HG03108 (cell line): ENCODE measurements at regions not wholly inside any gene's neighbourhood (a gene's known extent, or its start where the extent isn't known, plus 50 kb on each side); places are given as distances from the start of the nearest gene placed in this dataset.

Experiments used
- ATAC-seq: cut with Tn5 transposase; IDR thresholded peaks from one replicate; pipeline ENCODE4 v1.9.1; 2021; ENCODE audit warnings: moderate library complexity; ENCODE audit not compliant: unreplicated experiment

- no peak for ATAC-seq
Observed at GRCh38 chr7:130896051-130896881, 162.3 kb upstream of the KLF14 start.

- ATAC-seq: no peak
Observed at GRCh38 chr7:130896898-130897514, 163.0 kb upstream of the KLF14 start.

DNA sequence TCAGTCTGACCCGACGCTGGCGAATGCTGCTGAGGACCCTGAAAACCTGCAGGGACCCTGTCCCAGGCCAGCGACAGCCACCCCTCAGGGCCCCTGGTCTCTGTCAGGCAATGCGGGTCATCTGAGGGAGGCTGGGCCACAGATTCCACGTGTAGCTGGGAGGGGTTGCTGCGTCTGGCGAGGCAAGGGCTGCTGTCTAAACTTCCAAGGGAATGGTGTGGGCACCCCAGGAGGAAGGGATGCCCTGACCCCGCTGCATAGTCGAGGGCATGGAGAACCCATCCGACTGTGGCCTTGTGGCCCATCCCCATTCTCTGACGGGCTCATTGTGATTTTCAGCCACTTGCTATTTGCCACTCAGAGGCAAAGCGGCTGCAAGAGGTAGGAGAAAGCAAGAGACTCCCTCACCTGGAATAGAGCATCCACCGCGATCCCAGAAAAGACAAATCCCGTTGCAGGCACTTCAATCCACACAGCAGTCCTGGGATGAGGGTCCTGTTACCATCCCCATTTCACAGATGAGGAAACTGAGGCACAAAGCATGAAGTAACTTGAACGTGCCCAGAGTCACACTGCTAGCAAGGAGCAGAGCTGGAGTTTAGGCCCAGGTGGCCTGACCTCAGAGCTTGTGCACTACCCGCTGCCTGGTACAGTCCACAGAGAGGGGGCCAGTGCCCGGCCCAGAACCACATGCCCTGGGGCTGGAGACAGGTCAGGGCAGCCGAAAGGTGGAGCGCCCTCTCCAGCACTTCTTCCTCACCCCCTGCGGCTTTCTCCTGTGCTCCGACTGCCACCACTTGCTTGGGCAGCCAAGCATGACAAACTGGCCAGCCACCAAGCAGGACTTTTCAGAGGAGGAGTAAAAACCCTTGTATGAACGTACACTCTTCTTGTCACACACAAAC, 163.8 kb upstream of the KLF14 start:
- ATAC-seq: no peak

GRCh38 chr7:130899071-130899560, 165.1 kb upstream of the KLF14 start:
- no peak for ATAC-seq

- no peak for ATAC-seq
Observed at GRCh38 chr7:130899638-130900401, 165.8 kb upstream of the KLF14 start.

GRCh38 chr7:130900471-130901076, 166.6 kb upstream of the KLF14 start:
- ATAC-seq: no peak

- no peak for ATAC-seq
Observed at GRCh38 chr7:130901209-130901783, 167.3 kb upstream of the KLF14 start.

DNA sequence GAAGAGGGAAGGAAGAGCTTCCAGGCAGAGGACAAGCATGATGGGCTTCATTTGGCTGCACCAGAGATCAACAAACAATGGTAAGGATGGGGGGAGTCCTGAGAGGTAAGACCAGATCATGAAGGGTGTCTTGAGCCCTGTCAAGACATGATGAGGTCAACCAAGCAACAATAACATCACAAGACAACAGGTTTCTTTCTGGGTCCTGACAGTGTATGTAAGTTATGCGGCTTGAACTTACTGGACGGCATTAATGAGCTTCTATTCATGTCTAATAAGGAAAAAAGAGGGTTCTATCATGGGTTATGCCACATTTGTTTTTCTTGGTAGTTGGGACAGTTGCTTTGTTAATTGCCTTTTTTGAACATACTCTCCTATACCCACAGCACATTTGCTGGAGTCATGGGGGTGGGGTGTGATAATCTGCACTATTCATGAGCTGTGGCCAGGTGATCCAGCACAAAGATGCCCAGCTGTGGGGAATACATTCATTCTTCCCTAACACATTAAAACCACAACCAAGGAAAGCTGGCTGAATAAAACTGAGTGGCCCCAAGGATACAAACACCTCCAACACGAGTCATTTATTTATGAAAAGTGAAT, 168.8 kb upstream of the KLF14 start:
- no peak for ATAC-seq

DNA sequence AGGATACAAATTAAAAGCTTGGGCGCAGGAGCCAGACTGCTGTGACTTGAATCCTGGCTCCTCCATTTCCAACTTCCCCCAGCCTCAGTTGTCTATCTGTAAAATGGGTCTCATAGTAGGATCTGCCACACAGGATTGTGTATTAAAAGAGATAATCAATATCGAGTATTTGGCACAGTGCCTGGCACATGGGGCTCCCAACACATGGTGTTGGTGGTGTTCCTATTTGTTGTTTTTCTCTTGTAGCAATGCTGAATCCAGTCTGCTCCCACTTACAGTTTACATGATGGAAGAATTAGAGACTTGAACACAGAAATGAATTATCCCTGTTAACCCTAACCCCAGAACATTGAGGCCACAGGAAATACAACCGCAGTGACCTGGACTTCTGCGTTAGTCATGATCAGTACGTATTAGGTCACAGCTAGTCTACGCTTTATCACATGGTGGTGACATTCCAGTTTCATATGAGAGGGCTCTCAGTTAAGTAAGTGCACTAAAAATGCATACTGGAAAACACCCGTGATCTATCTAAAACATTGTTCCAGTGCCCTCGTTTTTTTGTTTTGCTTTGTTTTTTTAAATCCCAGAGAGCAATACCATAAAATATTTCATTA, 169.5 kb upstream of the KLF14 start:
- ATAC-seq: no peak

DNA sequence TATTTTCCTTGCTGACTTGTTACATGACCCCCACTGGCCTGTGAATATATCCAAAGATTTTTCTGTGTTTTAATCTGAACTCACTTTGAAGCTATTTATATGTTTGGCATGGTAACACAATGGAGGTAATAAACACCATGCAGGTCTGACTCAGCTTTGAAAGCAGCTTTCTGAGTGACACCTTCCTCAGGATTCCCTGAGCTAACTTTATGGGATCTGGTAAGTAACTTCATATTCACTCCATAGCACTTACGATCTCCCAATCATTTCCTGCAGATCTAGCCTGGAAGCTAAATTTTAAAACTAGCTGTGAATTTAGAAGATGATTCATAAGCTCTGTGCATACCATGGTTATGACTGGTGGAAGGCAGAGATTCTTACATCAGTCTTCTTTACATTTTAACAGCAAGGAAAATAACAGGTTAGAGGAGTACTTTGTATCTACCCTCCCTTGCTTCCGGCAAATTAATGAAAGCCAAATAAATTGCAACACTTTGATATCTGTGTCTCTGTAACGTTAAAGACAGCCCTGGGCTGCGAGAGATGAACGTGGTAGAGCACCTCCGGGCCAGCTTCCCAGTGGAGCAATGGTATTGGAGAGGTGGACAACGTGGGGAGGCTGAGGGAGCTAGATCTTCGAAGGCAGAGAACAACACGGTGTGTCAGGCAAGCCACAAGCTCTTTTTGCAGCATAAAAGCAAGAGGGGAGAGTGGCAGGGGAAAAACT, 170.2 kb upstream of the KLF14 start:
- ATAC-seq: no peak

DNA sequence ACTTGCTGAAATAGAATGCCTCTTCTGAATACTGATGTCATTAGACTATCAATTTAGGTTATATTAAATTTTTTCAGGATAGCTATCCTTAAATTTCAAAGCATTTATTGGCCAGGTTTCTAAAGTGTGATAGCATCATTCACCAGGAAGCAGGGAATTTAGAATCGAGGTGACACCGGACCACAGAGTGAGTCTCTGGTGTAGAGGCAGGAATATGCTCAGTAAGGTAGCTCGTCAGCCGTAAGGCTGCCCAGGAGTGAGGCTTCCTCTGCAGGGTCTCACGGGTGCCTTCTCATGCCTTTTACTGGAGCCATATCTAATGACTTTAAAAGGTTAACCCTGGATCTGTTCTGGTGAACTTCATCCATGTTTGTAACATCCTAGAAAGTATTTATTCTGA, 170.8 kb upstream of the KLF14 start:
- no peak for ATAC-seq

- ATAC-seq: no peak
Observed at GRCh38 chr7:130906575-130906974, 172.6 kb upstream of the KLF14 start.

GRCh38 chr7:130907439-130907838, 173.4 kb upstream of the KLF14 start:
- no peak for ATAC-seq

GRCh38 chr7:130908345-130909160, 174.5 kb upstream of the KLF14 start:
- no peak for ATAC-seq

GRCh38 chr7:130909161-130909836, 175.3 kb upstream of the KLF14 start:
- ATAC-seq: no peak

DNA sequence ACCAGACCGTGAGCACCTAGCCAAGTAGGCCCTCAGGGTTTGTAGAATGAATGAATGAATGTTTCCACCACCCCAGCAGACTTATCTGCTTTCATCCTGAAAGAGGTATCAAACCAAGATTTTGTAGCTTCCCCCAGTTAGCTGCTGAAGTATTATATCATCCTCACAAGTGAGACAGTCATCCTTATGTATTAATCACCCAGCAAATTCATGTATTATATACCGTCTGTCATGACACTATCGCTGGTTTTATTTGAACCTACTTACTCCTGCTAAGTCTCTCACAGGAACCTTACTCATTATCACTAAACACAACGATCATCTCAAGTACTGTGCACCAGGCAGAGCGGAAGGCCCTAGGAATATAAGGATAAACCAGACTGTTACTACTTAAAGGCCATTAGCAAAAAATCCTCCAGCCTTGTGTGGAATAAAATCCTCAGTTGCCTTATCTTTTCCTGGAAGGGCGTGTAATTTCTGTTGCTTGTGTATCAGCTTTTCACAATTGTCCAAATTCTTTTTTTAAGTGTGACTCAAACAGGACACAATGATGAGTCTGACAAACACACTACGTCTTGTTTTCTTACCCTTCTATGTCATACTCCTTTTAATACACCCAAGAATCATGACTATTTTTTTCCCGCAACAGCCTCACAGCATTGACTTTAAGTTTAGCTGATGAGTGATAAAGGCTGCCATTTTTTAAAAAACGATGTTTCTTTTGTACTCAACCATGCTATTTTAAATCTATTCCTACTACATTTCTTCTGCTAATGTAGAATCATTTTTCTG, 176.1 kb upstream of the KLF14 start:
- no peak for ATAC-seq
